GM18499 (cell line): ENCODE measurements at regions not wholly inside any gene's neighbourhood (a gene's known extent, or its start where the extent isn't known, plus 50 kb on each side); places are given as distances from the start of the nearest gene placed in this dataset.

Experiments used
- ATAC-seq: cut with Tn5 transposase; IDR thresholded peaks from one replicate; pipeline ENCODE4 v1.9.1; 2021; ENCODE audit warnings: moderate number of reproducible peaks; ENCODE audit not compliant: insufficient read depth, unreplicated experiment

DNA sequence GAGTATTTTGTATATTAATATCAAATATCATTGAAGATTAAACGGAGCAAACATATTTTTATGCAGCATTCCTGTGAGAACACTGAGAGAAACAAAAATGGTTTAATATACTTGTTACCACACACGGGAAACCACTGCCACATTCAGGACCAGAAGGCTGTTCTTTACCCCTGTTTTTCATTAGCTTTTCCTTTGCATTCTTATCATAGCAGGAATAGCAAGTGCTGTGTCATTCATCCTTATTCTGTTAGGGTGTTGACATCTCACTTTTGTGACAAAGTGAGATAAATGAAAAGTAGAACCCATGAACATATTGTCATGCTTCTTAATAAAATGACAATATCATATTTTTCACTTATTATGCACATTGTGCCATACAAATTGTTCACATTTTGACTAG, 212.4 kb upstream of the NDST4 start:
- ATAC-seq: no peak

DNA sequence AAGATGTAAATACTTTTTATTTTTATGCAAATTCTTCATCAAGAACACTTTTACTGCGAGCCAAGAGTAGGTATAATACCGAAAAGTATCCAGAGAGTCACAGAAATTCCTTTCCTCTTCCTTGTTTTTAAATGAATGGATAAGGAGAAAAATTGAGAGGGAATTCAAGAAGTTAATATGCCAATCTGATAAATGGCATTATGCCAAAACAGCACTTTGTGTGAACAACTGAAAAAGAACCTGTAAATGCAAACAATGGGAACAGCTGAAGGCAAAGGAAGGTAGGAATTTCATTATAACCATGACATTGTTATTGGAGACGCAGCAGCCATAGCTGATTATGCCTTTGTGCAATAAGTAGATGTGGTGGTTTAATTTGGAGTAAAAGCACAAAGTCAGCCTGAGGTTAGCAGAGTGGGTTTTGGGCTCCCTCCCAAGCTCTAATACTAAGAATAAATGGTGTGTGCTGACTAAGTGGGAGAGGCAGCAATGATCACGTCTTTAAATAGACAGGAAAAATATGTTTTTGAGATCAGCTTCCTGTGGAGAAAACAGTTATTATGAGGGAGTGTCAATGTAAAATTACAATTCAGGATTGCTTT, 209.8 kb upstream of the NDST4 start:
- no peak for ATAC-seq

DNA sequence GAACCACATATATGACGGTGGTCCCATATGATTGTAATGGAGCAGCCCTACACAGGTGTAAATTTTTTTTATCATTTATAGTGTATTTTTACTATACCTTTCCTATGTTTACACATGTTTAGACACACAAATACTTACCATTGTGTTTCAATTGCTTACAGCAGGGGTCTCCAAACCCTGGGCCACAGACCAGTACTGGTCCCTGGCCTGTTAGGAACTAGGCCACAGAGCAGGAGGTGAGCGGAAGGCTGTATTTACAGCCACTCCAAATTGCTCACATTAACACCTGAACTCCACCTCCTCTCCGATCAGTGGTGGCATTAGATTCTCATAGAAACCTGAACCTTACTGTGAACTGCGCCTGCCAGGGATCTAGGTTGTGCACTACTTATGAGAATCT, 201.8 kb upstream of the NDST4 start:
- ATAC-seq: no peak

GRCh38 chr4:115310641-115311040, 197.2 kb upstream of the NDST4 start:
- ATAC-seq: no peak

- ATAC-seq: no peak
Observed at GRCh38 chr4:115294717-115295116, 181.3 kb upstream of the NDST4 start.

GRCh38 chr4:115293093-115293462, 179.7 kb upstream of the NDST4 start:
- no peak for ATAC-seq

DNA sequence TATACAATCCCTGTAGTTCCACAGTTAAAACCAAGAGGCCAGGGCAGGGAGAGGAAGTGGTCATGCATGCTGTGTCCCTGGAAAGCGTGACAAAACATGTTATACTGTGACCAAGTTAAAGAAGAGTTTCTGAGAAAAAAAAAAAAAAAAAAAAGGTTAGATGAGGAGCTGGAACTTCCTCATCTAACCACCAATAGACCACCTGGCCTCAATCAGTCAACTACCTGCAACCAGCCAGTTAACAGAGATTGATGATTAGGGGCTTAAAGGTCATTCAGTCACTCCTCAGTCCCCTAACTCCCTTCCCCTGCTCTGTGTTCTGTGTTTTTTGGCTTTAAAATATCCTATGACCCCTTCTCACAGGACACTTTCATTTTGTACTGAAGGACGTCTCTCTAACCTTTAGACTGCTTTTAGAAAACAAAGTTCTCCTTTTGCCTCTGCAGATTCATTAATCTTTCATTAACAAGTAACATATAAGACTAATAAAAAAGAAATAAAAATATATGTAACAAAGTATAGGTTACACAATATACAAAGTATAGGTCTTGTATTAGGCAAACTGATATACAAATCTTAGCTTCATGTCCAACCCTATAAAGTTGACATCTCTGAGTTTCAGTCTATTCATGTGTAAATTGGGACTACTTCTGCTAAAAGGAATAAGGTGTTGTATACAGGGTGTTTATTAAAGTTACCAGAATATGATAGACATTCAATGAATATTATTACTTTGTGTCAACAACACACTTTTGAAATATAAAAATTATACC, 179.1 kb upstream of the NDST4 start:
- ATAC-seq: no peak

GRCh38 chr4:115287426-115287825, 174.0 kb upstream of the NDST4 start:
- no peak for ATAC-seq

DNA sequence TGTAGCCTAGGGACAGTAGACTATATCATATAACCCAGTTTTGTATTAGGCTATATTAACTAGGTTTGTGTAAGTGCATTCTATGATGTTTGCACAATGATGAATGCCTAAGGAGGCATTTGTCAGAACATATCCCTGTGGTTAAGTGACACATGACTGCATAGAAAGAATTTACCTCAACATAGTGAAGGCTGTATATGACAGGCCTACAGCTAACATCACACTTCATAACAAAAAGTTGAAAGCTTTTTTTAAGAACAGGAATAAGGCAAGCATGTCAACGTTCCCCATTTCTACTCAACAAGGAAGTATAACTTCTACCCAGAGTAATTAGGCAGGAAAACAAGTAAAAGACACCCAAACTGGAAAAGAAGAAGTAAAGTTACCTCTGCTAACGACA, 165.9 kb upstream of the NDST4 start:
- no peak for ATAC-seq

DNA sequence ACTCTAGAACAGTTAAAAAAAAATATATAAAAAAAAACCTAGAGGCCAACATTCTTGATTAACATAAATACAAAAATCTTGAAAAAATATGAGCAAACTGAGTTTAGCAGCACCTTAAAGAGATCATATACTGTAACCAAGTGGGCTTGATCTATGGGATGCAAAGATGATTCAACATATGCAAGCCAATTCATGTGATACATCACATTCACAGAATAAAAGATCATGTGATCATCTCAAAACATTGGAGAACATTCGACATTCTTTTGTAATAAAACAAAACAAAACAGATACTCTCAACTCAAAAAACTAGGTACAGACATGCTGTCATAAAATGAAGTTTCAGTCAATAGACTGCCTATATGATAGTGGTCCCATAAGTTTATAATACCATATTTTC, 165.4 kb upstream of the NDST4 start:
- no peak for ATAC-seq

DNA sequence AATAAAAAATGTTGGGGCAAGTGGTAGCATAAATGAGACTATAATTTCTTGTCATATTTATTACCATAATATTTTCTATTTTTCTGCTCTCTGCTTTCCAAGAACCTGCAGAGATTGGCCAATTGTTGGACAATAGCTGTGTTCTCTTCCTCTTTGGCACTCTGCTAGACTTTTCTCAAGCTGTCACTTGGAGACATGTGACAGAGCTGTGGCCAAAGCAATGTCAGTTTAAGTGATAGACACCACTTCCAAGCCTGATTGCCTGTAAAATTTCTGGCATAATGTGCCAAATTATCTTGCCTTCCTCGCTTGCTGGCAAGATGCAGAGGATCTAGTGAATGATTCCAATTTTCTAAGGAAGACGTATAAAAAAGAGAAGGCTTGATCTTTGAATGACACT, 162.2 kb upstream of the NDST4 start:
- ATAC-seq: no peak

DNA sequence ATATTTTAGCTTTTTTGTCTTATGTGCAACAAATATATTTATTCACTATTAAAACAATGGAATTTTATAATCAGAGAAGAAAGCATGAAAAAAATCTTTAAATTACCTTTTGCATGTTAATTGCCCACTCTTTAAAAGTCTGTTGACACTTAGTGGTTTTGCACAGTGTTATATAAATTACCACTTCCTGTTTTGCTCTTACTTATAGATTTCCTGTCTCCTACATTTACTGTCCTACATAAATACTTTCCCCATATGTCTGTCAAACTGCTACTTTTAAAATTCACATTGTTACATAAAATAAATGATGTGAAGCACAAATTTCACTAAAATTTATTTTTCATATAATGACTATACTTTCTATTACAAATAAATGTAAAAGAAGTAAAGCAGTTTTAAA, 161.1 kb upstream of the NDST4 start:
- ATAC-seq: peak; percentile 79

DNA sequence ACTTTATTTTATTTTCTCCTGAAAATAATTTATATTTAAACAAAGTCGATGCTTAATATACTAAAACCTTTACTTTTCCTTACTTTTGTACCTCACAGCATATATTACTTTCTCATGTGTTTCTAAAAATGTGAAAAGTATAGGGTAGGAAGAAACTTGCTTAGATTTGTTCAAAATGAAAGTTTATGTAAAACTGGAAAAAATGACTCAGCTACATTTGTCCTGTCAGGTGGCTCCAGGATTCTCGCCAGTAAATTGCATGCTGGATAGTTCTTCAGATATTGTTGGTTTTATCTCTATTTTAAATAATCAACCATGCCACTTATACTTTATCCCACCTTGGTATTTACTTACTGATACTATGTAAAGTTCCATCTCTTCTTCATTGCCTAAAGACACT, 159.2 kb upstream of the NDST4 start:
- peak; percentile 15 for ATAC-seq

GRCh38 chr4:115272185-115272584, 158.8 kb upstream of the NDST4 start:
- peak; percentile 65 for ATAC-seq

GRCh38 chr4:115260195-115260594, 146.8 kb upstream of the NDST4 start:
- ATAC-seq: no peak

- ATAC-seq: no peak
Observed at GRCh38 chr4:115259642-115260041, 146.2 kb upstream of the NDST4 start.

- no peak for ATAC-seq
Observed at GRCh38 chr4:115249808-115250207, 136.4 kb upstream of the NDST4 start.

- ATAC-seq: no peak
Observed at GRCh38 chr4:115234405-115235093, 121.1 kb upstream of the NDST4 start.

DNA sequence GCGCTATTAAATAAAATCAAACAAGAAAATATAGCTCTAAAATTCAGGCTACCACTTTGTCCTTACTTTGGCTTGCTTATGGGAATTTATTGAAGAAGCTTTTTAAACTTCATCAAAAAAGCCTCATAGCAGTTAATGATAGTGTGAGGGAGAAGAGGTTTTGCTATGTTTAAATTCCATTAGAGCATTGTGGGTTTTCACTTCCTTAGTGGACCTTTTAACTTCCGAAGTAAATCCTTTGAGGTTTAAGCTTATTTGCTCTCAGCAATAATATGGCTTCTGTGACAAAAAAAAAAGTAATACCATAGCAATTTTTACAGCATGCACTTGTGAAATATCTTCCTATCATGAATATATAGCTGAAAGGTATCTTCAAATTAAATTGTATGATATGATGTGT, 120.2 kb upstream of the NDST4 start:
- no peak for ATAC-seq

DNA sequence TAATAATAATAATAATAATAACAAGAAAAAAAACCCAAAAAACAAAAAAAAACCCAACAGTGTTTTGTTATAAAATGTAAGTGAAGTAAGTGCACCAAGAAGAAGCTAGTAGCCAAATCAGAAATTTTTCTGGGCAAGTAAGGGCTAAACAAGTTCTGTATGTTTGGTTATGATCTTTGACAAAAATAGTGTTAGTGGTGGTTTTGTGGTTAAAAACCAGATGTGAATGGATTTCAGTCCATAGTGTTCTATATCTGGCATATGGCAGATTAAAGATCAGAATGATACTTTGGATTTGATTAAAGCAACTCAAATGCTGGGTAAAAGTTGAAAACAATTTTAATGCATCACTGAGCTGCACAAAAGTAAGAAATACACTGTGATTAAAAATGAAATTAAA, 116.5 kb upstream of the NDST4 start:
- ATAC-seq: no peak

DNA sequence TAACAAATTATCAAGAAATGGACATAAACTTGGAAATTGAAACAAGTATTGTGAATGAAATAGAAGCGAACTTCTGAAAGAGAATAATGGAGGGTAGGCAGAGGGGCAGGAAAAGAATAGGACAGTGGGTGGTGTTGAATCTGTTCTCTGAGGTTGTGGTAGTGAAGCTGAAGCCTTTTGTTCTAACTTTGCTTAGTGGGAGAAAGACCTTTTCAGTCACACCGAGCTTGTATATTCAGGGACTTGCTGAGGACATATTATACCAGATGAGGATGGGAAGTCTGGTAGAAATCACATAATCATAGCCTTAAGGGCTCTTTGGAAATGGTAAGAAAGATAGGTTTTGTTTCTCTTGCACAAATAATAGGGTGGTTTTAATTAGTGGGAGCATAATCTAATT, 115.4 kb upstream of the NDST4 start:
- ATAC-seq: no peak

DNA sequence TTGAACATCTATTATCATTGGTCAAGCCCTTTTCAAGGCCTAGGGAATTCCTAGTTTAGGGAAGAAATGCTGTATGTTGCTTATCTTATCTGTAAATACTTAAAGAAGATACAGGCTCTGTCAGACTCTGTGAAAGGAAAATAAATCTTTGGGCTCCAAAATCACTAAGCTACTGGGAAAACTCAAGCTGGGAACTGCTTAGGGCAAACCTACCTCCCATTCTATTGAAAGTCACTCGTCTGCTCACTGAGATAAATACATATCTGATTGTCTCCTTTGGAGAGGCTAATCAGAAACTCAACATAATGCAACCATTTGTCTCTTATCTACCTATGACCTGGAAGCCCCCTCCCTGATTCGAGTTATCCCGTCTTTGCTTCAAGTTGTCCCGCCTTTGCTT, 108.6 kb upstream of the NDST4 start:
- no peak for ATAC-seq
